Pancreas (tissue), 10 donors: ENCODE measurements at regions not wholly inside any gene's neighbourhood (a gene's known extent, or its start where the extent isn't known, plus 50 kb on each side); places are given as distances from the start of the nearest gene placed in this dataset.

Experiments
- ATAC-seq, 4 donors: fragments of 200-7000 bp; cut with Tn5 transposase; one replicate each; pipeline versions ENCODE4 v1.8.0 to v1.9.1; 2020; ENCODE audit warnings: mild to moderate bottlenecking in 4 of 4, moderate library complexity in 4 of 4
- DNase-seq, 6 donors: peaks; one replicate each; pipeline ENCODE4 v3.0.0-alpha.2; 2020
- FAIRE-seq: peaks from 2 replicates; lab custom pipeline; 2012; peaks lifted over from hg19 to GRCh38; lab: Jason Lieb, UNC
- H3K27ac ChIP-seq, 4 donors: fragments of 200-600 bp; sonication (generic); 1 replicate in 3 of 4; 2 replicates in 1 of 4; pipeline versions ENCODE4 v1.5.0 to v1.8.0; 2020
- H3K27me3 ChIP-seq, 4 donors: fragments of 200-600 bp; one replicate each; pipeline ENCODE4 v1.8.0; 2021
- H3K36me3 ChIP-seq, 3 donors: fragments of 200-600 bp; sonication (generic) in 1 of 3; one replicate each; pipeline versions ENCODE4 v1.5.0 to v1.8.0; 2020 to 2021
- H3K4me1 ChIP-seq, 3 donors: fragments of 200-600 bp; one replicate each; pipeline ENCODE4 v1.8.0; 2021
- H3K4me3 ChIP-seq, 4 donors: fragments of 200-600 bp; sonication (generic) in 2 of 4; one replicate each; pipeline versions ENCODE4 v1.5.0 to v1.8.0; 2020 to 2021
- H3K9me3 ChIP-seq, 4 donors: fragments of 200-600 bp; one replicate each; pipeline ENCODE4 v1.8.0; 2021
- WGBS, 2 donors: extraction: QIAGEN DNeasy Blood & Tissue Kit; methylation state at CpG; one replicate each; pipeline ENCODE4 v1.1.7; 2013; 5-methylcytosine and 5-hydroxymethylcytosine counted together
- intact Hi-C, 3 donors: fragments of 100-400 bp; cut with DNase I; formaldehyde crosslinking; loops; one replicate each; pipeline versions ENCODE4 v1.11.1 to v1.14.2; 2022
- TF ChIP-seq, protein P1 (sequence below), 4 donors: fragments of 200-600 bp; sonication (generic) in 3 of 4; IDR thresholded peaks; one replicate each; pipeline versions ENCODE4 v1.5.0 to v1.8.0; 2021; ENCODE audit warnings: antibody characterized with exemption in 4 of 4
- donor health status: healthy with polysubstance abuse.
- donor health status: DM: no; HTN: no; CAD: no; lungs with moderate emphysema.
- donor health status: DM: no; HTN: no; CAD: no.
- donor health status: control.
- donor health status: control.
- donor health status: Bipolar disorder and iron deficiency.
- donor health status: DM: yes; HTN: yes; CAD: no.
- donor health status: DM: no; HTN: no; CAD: no.
- donor health status: DM: no; HTN: no; CAD: no.
- donor health status: DM: yes; HTN: yes; CAD: no.

DNA sequence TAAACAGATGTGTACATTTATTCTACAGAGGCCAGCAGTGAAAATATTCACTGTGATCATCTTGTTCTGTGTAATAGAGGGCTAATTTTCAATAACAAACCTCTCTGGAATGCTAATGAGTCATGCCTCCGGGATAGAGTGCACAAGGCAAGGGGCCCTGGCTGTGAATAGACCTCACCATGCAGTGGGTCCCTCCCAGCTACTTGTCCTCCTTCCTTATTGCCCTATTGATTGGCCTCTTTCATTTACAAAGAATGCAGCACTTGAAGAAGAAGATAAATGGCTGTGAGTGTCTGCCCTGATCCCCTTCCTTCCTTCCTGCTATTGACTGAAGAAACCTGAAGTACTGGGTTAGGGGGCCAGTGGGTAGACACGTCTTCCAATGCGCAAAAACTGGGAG, 436.3 kb downstream of the WDR72 start:
- FAIRE-seq (no peak), DNase-seq (peak in 2 of 6 donors; percentile 3 to 15), ATAC-seq (peak; percentile 53 to 72 (median 66))
- WGBS, 2 donors = 64 to 65% methylated on average over 3 of the region's 3 CpGs
- Histone ChIP-seq H3K27ac (no peak overlapping the region), H3K36me3 (no peaks in the 10 kb centered on the region), H3K4me3 (no peak overlapping the region), H3K4me1 (no peaks in the 10 kb centered on the region), H3K27me3 (no peaks in the 10 kb centered on the region), H3K9me3 (no peaks in the 10 kb centered on the region)
- TF ChIP-seq, protein P1, sequence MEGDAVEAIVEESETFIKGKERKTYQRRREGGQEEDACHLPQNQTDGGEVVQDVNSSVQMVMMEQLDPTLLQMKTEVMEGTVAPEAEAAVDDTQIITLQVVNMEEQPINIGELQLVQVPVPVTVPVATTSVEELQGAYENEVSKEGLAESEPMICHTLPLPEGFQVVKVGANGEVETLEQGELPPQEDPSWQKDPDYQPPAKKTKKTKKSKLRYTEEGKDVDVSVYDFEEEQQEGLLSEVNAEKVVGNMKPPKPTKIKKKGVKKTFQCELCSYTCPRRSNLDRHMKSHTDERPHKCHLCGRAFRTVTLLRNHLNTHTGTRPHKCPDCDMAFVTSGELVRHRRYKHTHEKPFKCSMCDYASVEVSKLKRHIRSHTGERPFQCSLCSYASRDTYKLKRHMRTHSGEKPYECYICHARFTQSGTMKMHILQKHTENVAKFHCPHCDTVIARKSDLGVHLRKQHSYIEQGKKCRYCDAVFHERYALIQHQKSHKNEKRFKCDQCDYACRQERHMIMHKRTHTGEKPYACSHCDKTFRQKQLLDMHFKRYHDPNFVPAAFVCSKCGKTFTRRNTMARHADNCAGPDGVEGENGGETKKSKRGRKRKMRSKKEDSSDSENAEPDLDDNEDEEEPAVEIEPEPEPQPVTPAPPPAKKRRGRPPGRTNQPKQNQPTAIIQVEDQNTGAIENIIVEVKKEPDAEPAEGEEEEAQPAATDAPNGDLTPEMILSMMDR (IDR thresholded peaks at IDR 0.05) = no peak
- intact Hi-C loops = no loop called here

DNA sequence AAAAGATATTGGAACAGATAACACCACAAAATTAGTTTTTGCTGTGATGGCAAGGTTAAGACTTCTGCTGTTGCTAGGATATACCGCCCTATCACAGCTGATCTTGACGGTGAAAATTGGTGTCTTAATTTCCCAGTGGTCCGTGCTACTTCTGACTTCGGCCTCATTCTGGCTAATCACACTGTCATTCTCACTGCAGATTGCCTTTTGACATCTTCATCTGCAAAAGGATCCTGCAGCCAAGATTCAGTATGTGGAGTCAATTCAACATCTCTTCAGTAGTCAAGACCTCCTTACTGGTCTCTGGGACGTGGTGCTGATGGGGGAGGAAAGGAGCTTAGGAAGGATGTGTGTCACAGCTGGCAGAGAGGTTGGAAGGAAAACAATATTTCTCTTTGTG, 438.6 kb downstream of the WDR72 start:
- Histone ChIP-seq H3K27ac (no peak overlapping the region), H3K27me3 (no peaks in the 10 kb centered on the region), H3K4me3 (no peak overlapping the region), H3K4me1 (no peaks in the 10 kb centered on the region), H3K9me3 (no peaks in the 10 kb centered on the region), H3K36me3 (no peaks in the 10 kb centered on the region)
- FAIRE-seq (no peak), ATAC-seq (no peak), DNase-seq (no peak)
- TF ChIP-seq, protein P1 (IDR thresholded peaks at IDR 0.05) = no peak
- WGBS, 2 donors = 82 to 90% methylated on average over 5 of the region's 5 CpGs
- intact Hi-C loops = no loop called here

DNA sequence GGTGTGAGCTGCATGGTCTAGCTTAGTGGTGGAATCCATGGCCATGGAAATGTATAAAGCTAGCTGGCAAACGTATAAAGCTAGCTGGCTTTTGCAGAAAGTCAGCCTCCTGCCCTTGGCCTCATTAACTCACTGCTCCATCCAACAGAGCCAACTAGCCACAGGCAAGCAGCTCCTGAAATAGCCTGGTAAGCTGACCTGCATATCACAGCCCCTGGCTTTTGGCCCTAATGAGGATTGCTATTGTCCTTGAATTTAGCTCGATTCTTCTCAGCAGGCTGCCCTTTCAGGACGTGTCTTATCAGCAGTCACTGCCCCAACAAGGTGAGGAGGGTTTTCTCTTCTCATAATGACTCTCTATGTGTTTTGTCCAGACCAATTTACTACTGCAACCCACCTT, 446.8 kb downstream of the WDR72 start:
- Histone ChIP-seq H3K4me1 (no peaks in the 10 kb centered on the region), H3K4me3 (no peak overlapping the region), H3K27ac (no peak overlapping the region), H3K9me3 (no peaks in the 10 kb centered on the region), H3K36me3 (no peaks in the 10 kb centered on the region), H3K27me3 (no peaks in the 10 kb centered on the region)
- intact Hi-C loops = no loop called here
- no peak for DNase-seq
- TF ChIP-seq, protein P1 (IDR thresholded peaks at IDR 0.05) = no peak
- no peak for FAIRE-seq
- ATAC-seq = no peak
- 13 to 20% methylated on average over 3 of the region's 3 CpGs for WGBS, 2 donors

DNA sequence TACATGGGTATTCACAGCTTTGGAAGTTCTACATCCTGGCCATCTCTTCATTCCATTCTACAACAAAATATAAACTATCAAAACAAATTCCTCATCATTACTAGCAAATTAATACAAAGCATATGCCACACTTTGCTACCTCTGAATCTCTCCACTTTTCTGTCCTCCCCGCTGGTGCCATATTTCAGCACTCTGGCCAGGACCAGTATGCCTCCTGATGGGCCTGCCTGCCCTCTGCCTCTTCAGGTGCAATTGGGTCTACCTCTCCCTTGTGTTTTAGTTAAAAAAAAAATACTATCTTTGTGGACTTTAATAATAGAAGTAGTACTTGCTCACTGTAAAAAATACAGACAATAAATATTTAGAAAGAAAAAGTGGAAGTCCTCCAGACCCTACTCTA, 448.8 kb downstream of the WDR72 start:
- no peak overlapping the region for H3K4me3 ChIP-seq
- H3K36me3 ChIP-seq = no peaks in the 10 kb centered on the region
- no peak overlapping the region for H3K27ac ChIP-seq
- no peaks in the 10 kb centered on the region for H3K27me3 ChIP-seq
- intact Hi-C loops = no loop called here
- ATAC-seq (no peak), DNase-seq (no peak), FAIRE-seq (no peak)
- 95 to 100% methylated on average over 1 of the region's 1 CpG for WGBS, 2 donors
- H3K4me1 ChIP-seq = no peaks in the 10 kb centered on the region
- TF ChIP-seq, protein P1 (IDR thresholded peaks at IDR 0.05) = no peak
- no peaks in the 10 kb centered on the region for H3K9me3 ChIP-seq

DNA sequence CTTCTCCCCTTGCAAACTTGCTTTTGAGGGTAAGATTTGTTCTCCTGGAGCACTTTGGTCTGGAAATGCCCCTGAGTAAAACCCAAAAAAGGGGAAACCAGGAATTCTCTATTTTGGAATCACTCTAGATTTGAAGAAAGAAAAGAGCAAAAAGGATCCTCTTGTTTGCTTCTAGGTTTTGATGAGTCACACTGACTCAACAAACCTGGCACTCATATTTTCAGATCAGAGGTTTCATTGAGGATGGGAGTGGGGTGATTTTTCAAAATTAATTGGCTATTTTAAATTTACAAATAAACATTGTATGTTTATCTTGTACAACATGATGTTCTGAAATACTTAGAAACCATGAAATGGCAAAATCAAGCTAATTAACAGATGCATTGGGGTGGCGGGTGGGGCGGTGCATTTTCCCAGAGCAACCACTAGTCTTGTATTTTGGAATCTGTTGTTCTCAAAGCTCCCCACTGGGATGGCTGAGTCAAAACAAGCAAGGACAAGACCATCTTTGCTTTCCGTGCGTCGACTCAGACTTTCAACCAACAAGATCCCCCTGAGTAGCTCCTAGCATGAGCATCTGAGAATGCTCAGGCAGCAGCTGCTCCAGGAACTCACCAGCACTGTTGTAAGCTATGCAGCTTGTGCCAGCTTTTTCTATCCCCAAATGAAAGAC, 451.4 kb downstream of the WDR72 start:
- Histone ChIP-seq H3K27me3 (no peaks in the 10 kb centered on the region), H3K36me3 (no peaks in the 10 kb centered on the region), H3K27ac (no peak overlapping the region), H3K9me3 (no peaks in the 10 kb centered on the region), H3K4me3 (no peak overlapping the region), H3K4me1 (no peaks in the 10 kb centered on the region)
- DNase-seq (no peak), FAIRE-seq (no peak), ATAC-seq (no peak)
- TF ChIP-seq, protein P1 (IDR thresholded peaks at IDR 0.05) = no peak
- intact Hi-C loops = loop anchor here in 1 of 3 donors (10.0 kb wide), 1 partner anchor 57 kb away; no protein-coding TSS in a partner anchor
- WGBS, 2 donors = 91 to 95% methylated on average over 5 of the region's 5 CpGs
